AML-193 (cell line): ENCODE measurements at regions not wholly inside any gene's neighbourhood (a gene's known extent, or its start where the extent isn't known, plus 50 kb on each side); places are given as distances from the start of the nearest gene placed in this dataset.

ENCODE experiments used
- DNase-seq, 2 experiments: peaks; one replicate each; lab custom pipeline; 2025; lab: John Stamatoyannopoulos, UW

DNA sequence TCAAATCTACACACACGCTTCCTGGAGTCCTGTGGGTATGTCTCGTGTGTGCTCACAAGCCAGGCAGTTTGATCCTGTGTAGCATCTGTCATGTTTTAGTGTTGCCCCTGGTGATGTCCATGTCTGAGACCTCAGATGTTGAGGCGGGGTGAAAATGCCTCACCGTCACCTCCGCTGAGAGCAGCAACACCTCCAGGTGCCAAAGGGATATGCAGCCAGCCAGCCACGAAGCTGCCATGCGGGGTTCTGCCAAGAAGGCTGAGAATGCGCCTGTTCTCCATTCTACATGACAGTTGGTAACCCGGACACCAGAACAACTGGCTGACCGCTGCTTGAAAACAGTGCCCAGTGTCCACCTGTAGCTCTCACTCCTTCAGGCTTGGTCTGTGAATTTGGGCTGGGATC, 253.8 kb downstream of the TLE3 start:
- DNase-seq: no peak

DNA sequence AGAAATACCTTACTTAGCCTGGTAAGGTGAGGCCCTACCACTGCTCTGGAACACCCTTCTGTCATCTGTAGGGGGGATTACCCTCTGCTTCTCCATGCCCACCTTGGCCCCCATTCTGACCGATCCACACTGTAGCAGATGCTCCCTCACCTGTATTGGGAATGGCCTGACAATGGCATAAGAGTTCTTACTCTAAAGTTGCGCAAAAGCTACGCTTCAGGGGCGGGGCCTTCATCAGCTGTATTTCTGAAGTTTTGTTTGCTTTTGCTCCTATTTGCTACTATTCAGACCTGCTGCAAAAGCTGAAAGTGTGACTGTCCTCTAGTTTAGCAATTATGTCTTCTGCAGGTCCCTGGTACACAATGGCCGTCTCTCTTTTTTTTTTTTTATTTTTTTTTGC, 252.6 kb downstream of the TLE3 start:
- no peak for DNase-seq

DNA sequence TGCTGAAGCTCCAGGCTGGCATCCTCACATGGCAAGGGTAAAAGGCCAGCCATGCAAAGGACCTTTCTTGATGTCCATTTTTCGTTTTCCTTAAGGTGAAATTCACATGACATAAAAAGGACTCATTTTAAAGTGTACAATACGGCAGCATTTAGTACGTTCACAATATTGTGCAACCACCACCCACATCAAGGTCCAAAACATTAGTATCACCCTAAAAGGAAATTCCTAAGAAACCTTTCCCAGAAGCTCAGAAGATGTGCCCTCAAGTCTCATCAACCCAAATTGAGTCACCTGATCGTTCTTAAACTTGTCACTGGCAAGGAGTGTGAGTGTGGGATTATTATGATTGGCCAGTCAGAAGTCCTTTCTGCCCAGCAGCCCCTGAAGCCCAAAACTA, 250.1 kb downstream of the TLE3 start:
- DNase-seq: no peak

DNA sequence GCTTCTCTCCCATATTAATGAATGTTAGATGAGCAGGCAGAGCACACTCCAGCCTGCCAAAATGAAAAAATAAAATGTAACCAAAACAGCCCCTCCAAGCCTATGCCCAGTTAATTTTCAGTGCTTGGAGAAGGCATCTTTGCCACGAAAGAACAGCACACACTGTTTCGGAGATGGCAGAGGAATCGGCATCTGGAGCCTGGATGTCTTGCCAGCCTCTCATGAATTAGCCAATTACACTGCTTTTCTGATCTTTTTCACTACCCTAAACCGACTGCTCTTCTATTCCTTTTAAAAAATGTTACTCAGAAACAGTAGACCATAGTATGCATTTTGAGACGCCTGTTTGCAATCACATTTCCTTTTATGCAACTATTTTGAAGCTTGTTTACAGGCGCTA, 249.6 kb downstream of the TLE3 start:
- DNase-seq: no peak

DNA sequence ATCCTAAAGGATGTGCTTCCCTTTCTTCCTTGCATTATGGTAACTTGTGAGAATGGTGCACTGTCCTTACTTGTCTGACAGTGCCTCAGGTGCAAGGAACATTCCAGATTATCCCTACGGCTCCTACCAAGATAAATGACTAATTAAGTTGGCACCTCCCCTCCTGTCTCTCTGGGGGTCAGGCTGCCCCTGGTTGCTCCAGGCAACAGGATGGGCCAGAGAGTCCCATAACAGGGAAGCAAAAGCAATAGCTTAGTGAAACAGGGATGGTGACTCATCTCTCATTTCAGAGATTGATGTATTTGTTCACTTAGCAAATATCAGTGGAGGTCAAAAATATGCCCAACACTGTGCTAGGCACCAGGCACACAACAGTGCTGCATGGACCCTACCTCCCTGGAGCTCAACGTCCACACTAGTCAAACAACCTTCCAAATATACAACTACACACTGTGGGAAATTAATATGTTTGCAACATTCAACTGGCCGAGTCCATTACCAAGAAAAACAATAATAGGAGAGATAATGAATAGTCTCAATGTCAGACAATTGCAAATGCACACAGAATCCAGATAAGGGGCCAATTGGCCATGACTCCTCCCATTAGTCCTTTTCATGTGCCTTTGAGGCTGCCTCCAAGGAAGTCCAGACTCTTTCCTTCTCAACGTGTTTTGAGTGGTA, 249.0 kb downstream of the TLE3 start:
- DNase-seq: no peak

DNA sequence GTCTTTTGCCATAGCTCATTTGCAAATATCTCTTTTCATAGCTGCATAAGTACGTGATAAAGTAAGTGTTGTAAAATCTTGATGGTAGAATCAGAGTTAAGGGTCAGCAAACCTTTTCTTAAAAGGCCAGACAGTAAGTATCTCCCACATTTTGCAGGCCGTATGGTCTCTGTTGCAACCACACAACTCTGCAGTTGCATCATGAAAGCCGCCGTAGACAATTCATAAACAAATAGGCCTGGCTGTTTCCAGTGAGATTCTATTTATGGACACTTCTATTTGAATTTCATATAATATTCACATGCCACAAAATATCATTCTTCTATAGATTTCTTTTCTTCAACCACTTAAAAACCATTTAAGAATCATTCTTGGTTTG, 248.5 kb downstream of the TLE3 start:
- DNase-seq: no peak

DNA sequence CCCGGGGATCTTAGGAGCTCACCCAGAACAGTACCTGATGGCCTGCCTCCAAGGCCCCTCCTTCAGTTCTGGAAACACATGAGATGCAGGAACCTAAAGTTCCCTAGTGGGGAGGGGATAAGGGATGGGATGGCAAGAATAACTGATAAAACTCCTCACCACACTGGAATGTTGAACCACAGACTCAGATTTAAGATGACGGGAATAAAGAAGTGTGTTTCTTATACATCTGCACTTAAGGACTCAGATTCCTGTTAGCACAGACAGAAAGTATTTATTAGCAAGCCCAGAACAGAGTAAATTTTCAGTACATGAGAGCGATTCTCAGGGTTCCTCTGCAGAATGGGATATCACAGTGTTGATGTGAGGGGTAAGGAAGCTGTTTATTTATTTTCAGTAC, 245.2 kb downstream of the TLE3 start:
- no peak for DNase-seq

DNA sequence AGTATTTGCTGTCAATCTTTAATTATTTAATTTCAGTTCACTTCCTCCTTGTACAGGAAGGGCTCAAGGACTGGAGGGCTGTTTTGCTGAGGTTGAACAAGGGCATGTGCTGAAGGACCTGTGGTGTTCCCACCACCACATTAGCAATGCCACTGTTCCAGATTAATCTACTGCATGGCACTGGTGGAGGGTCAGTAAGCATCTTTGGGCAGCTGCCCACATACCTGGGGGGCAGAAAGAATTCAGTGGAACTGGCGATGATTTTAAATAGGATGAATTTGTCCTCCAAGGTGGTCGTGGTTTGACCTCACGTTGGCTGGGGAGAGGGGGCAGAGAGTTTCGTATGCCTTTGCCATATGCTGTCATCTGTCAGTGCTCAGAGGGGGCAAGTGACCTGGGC, 244.8 kb downstream of the TLE3 start:
- no peak for DNase-seq

DNA sequence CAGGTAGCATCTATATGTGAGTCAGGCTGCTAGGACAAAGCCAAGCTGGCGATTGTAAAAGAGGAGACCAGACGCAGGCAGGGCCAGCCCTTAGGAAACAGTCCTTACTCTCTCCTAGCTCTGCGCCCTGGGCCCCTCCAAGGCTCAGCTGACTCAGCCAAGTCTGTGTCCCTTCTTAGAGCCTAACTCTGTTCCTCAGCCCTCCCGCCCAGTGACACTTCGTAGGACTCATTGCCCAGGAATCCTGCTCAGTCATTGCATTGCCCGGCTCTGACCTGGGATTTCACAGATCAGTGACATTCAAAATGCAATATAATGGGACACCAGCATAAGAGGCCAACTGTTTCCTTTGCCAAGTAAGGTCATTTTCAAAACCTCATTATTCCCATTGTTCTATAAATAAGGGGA, 244.2 kb downstream of the TLE3 start:
- no peak for DNase-seq

DNA sequence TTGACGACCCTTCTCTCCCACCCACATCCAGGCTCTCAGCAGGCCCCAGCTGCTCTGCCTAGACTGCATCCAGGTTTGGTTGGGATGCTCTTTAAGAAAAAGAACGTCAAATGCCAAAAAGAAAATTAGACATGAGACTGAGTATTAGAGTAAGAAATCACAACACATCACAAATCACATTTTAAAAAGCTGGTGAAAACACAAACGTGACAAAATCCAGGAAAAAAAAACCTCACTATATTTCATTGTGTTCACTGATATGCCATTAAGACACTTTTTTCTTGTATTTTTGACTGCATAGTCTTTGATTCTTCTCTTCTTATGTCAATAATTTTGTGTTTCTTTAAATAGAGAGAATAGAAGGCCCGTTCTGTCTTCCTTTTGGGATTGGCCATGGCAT, 243.7 kb downstream of the TLE3 start:
- no peak for DNase-seq

DNA sequence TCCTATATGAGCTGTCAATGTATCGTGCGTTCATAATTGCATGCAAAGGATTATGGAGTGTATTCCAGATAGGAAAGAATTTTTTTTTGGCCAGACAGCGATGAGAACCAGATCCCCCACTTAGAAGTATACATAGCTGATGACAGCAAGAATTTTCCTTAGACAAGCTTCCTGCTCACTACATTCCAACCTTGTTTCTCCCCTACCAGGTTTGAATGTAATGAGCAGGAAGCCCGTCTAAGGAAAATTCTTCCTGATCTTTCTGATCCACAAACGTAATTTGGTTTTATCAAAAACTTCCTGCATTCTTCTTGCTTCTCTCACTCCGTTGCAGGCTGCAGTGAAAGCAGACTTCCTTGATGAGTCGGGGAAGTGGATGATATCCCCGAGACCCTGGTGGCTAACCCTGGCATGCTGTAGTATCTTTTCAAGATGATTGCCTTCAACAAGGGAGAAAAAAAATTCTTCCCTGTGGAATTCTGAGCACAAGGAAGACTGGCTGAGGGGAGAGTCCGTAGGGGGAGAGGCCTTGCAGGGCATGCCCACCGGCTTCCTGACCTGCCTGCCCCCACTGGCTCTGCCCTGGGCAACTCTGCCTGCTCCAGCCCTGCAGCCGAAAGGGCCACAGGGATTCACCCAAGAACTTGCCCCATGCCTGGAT, 243.1 kb downstream of the TLE3 start:
- no peak for DNase-seq

DNA sequence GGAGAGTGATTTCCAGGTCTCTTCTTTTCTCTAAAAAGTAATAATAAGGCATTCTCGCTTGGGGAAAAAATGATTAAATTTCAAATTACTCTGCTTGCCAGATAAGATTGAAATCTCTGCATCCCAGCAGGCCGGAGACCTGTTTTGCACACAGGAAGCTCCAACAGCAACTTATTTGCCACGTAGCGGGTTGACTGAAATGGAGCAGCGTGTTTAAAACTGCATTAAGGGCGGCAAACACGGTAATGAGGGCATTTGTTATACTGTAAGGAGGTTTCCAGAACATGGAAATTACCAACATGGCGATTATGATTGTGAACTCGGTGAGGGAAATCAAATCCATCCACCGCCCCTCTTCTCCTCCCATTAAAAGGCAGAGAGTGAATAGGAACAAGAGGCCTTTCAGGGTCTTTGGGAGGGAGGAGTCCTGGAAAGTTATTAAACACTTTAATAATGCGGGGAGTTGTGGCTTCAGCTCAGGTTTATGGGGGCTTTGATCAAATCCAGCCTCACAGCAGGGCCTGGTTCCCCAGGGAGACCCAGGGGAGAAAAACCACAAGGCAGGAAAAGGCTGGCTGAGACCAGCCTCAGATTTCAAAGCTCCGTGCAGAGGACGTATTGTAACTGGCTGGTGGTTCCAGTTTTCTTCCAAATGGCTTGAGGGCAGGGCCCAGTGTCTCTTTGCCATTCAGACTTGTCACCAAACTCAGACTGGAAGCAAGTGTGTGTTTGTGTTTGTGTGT, 242.3 kb downstream of the TLE3 start:
- no peak for DNase-seq

DNA sequence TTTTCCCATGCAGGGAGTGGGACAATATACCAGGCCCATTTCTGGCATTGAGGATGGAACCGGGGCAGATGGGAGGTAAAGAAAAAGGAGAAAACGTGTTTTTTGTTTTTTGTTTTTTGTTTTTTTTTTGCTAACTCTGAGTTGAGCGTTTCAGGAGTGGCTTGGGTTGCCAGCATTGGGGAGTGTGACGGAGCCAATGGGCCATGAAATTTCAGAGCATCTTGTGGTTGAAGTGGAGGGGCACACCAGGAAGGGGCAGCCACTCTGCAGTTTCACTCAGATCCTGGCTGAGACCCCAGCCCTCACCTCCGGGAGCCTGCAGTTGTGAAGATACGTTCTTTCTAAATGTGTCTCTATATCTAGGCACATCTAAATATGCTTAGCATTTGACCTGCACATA, 240.5 kb downstream of the TLE3 start:
- DNase-seq: no peak

DNA sequence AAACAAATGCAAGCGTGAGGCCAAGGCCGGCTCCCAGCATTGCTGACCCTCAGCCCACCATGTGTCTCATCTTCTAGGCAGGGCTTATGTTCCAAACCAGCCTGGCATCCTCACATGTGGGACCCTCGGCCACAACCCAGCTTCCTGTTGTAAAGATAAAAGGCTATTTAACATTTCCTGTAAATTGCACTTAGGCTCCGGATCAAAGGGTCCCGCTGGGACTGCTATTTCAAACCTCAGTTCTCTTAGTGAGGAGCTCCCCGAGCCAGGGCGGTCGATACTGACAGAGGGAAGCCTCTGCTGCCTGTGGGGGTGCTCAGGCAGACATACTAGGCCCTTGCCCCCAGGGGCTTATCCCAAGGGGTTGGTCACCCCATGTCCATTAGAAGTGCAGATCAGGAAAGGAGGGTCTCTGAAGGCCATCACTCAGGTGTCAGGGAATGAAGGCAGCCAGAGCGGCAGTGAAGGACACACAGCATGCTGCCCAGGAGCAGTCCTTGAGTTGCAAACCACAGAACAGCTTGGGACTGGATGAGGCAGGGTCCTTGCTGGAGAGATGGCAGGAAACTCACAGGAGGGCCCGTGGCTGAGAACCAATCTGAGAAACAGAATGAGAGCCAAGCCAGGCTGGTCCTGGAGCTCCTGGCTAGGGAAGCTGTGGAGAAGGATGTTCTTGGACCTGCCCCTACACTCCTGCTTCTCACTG, 239.9 kb downstream of the TLE3 start:
- no peak for DNase-seq

DNA sequence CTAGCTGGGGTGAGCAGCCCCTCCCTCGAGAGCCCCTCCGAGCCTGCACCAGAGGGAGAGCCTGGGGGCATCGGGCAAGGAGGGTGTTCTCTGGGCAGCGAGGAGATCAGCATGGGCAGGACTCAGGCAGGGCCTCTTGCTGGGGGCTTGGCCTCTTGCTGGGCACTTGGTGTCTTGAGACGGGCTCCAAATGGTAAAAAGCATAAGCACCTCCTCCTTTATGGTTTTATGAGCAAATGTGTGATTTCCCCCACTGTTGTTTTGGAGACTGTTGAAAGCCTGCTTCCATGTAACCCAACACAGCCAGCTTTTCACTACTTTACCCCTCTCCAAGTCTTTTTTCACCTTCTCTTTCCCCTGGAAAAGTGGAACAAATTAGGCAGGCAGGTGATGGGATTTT, 239.3 kb downstream of the TLE3 start:
- no peak for DNase-seq

DNA sequence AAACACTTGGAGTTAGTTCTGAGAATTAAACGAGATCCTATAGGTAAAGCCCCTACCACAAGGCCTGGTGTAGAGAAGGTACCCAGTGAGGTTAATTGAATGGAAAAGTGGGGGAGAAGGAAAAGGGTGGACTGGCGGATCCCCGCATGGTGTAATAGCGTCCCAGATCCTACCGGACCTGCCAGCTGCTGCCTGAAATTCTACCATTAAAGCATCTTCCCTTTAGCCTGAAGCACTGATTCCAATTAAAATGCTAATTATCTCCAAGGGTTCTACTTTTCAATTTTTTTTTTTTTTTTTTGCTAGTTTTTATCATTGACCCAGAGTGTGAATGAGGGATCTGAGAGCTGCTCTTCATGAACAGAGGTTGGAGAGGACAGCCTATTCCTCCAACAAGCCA, 237.9 kb downstream of the TLE3 start:
- DNase-seq: no peak

DNA sequence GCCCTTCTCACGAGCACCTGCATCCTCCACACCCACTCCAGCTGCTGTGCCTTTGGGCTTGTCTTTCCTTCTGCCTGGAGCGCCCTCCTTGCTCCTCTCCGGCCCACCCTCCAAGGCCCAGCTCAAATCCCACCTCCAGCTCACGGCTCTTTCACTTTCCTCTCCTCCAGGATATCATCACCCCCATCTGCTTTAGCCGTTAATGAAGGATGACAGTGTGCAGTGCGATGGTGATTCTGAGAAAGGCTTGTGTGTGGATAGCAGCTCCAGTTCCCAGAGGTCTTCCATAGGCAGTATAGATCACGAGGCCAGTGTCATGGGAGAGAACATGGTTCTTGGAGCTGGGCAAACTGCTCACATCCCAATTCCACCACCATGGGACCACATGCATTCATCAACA, 237.4 kb downstream of the TLE3 start:
- DNase-seq: no peak

DNA sequence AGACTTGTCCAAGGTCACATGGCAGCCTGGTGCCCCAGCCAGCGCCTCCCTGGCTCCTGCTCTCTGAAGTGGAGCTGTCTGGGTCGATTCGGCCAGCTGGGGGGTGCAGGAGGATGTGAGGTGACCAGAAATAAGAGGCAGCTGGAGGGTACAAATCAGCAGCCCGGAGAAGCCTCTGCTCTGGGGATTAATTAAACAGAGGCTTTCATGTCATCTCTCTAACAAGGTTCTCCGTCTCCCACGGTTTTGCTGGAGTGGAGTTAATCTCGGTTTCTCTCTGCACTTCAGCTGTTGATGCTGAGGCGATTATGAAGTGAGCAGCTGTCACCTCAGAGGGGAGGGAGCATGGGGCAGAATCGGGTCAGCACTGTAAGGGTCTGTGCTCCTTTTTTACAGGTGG, 236.8 kb downstream of the TLE3 start:
- no peak for DNase-seq

DNA sequence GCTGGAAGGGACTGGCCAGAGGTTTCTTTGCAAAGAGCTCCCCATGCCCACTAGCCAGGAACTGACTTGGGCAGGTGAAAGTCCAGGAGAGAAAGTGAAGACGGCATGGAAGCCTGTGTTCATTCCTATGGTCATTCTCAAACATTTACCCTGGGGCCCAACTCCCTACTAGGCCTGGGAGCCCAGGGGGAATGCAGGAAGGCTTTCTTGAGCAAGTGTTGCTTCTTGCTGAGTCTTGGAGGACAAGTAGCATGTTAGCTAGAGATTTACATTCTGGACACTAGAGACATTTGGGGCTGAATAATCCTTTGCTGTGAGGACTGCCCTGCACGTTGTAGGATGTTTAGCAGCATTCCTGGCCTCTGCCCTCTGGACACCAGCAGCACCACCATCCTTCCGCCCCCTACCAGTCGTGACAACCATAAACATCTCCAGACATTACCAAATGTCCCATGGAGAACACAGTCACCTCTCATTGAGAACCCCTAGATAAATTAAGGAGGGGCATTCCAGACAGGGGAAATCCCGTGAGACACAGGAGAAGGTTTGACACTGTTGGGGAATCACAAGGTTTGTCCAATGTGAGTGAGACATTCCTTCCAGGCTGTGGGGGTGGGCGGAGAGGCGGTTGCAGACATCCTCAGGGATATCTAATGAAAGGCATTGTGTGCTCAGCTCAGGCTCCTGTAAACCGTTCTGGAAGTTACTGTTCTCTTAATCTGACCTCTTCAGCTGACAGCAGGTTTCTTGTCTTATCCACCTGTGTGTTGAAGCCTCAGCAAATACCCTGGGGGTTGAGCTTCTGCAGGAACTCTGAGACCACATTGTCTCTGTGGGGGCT, 236.2 kb downstream of the TLE3 start:
- no peak for DNase-seq

DNA sequence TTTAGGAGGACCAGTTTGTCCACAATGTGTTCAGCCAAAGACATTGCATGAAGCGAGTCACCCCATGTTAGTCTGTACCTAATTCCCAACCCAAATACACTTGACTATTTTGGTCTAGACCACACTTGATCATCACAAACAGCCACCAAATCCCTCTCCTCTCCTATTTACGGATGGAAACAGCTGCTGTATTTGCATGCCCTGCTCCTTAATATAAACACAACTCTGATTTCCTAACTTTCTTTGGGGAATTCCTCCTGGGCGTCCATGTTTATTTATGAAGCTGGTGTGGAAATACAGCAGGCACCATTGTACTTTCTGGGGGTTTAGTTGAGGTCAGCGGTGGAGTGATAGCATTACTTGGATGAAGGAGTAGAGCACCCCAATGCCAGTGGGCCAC, 235.2 kb downstream of the TLE3 start:
- DNase-seq: no peak

DNA sequence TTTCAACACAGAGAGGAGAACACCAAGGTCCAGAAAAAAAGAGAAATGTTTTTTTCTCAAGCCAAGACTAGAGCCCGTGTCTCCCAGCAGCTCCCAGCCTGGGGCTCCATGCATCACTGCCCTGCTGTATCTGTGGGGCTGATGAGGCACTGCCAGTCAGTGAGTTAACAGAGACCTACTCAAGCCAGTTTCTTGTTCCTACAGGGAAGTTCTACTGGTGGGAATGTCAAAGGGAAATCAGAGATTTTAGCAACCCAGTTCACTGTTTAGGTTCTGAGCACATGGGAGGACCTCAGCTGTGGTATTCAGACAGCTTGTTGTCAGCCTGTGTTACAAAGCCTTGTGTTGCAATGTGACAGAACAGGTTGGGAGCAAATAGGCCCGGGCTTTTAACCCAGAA, 234.3 kb downstream of the TLE3 start:
- no peak for DNase-seq

DNA sequence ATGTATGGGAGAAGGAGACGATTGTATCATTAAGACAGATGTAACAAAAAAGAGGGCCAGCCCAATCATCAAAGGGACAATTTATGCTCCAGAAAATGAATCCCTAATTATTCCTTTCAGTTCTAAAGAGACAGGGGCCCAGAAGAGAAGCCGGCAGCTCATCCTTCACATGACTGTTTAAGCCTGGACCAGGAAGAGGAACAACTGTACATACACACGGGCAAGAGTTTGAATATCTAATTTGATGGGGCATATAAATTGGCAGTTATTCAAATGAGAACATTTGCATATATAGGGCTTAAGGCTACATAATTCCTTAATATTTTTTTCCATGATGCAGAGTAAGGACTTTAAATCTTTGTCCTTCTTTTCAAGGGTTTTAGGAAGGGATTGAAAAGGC, 232.3 kb downstream of the TLE3 start:
- no peak for DNase-seq
